ENCODE measurements at regions not wholly inside any gene's neighbourhood (a gene's known extent, or its start where the extent isn't known, plus 50 kb on each side); places are given as distances from the start of the nearest gene placed in this dataset.

DNA sequence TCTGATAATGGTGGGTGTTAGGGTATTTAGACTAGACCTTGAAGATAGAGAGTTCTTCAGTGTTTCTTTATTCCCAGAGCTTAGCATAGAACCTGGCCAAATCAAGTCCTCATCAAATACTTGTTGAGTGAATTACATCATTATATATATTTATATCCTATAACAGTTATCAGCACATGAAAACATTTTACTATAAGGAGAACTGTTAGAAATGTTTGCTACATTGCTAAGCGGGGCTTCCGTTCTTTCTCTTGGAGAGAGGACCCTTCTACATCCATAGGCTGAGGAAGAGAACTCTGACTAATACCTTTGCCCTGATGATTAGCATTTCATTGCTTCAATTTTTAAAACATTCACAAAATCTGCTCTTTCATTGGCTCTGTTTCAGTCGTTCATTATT is 66.5 kb upstream of the NBL1 start:
- POLR2A ChIA-PET: no interaction called here
- no peak for DNase-seq (ENCODE audit: unreplicated experiment)
- Mint-ChIP-seq H3K4me3 (ENCODE audit: unreplicated experiment) (no peak overlapping the region), H3K4me1 (ENCODE audit: insufficient read depth, unreplicated experiment) (peaks cover 5% of the 10 kb centered on the region), H3K27ac (ENCODE audit: low read depth, unreplicated experiment) (no peak overlapping the region), H3K36me3 (ENCODE audit: insufficient read depth, unreplicated experiment) (peaks cover 7% of the 10 kb centered on the region), H3K9me3 (ENCODE audit: unreplicated experiment) (no peaks in the 10 kb centered on the region), H3K27me3 (ENCODE audit: insufficient read depth, unreplicated experiment) (peaks cover 46% of the 10 kb centered on the region)
- intact Hi-C loops (cut with micrococcal nuclease): no loop called here
- CTCF ChIA-PET: no interaction called here
- TF ChIP-seq CTCF (IDR thresholded peaks at IDR 0.05; ENCODE audit: unreplicated experiment): no peak
- BruUV-seq (replicated peaks): no TSS peak

GRCh38 chr1:19577036-19577435 is 67.1 kb upstream of the NBL1 start:
- no peak for TF ChIP-seq CTCF (IDR thresholded peaks at IDR 0.05; ENCODE audit: unreplicated experiment)
- no peak for DNase-seq (ENCODE audit: unreplicated experiment)
- Mint-ChIP-seq H3K4me3 (ENCODE audit: unreplicated experiment) (no peak overlapping the region), H3K27me3 (ENCODE audit: insufficient read depth, unreplicated experiment) (peaks cover 46% of the 10 kb centered on the region), H3K9me3 (ENCODE audit: unreplicated experiment) (no peaks in the 10 kb centered on the region), H3K36me3 (ENCODE audit: insufficient read depth, unreplicated experiment) (peaks cover 7% of the 10 kb centered on the region), H3K27ac (ENCODE audit: low read depth, unreplicated experiment) (no peak overlapping the region), H3K4me1 (ENCODE audit: insufficient read depth, unreplicated experiment) (peaks cover 5% of the 10 kb centered on the region)
- intact Hi-C loops (cut with micrococcal nuclease): no loop called here
- ChIA-PET CTCF (no interaction called here), POLR2A (no interaction called here)
- BruUV-seq (replicated peaks): no TSS peak

DNA sequence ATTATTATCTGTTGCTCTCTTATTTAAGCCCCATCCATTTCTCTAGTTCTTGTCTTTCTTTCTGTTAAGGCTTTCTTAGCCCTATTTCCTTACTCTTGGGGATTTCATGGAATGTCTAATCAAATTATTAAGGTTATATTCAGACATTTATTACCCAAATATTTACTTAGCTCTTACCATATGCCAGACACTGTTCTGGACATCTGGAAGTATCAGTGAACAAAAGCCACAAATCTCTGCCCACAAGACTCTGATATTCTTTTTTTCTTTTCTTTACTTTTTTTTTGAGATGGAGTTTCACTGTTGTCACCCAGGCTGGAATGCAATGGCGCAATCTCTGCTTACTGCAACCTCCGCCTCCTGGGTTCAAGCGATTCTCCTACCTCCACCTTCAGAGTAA is 74.3 kb upstream of the NBL1 start:
- DNase-seq (ENCODE audit: unreplicated experiment): no peak
- intact Hi-C loops (cut with micrococcal nuclease): no loop called here
- H3K4me3 Mint-ChIP-seq (ENCODE audit: unreplicated experiment): no peak overlapping the region
- H3K27ac Mint-ChIP-seq (ENCODE audit: low read depth, unreplicated experiment): no peak overlapping the region
- POLR2A ChIA-PET: no interaction called here
- no TSS peak for BruUV-seq (replicated peaks)
- CTCF ChIA-PET: interaction anchor here (0.6 kb wide), 1 partner anchor 544 kb away, joined by 3 read pairs; no protein-coding TSS in a partner anchor
- H3K9me3 Mint-ChIP-seq (ENCODE audit: unreplicated experiment): no peaks in the 10 kb centered on the region
- no peaks in the 10 kb centered on the region for H3K4me1 Mint-ChIP-seq (ENCODE audit: insufficient read depth, unreplicated experiment)
- H3K27me3 Mint-ChIP-seq (ENCODE audit: insufficient read depth, unreplicated experiment): peaks cover 13% of the 10 kb centered on the region
- peaks cover 7% of the 10 kb centered on the region for H3K36me3 Mint-ChIP-seq (ENCODE audit: insufficient read depth, unreplicated experiment)
- no peak for TF ChIP-seq CTCF (IDR thresholded peaks at IDR 0.05; ENCODE audit: unreplicated experiment)

DNA sequence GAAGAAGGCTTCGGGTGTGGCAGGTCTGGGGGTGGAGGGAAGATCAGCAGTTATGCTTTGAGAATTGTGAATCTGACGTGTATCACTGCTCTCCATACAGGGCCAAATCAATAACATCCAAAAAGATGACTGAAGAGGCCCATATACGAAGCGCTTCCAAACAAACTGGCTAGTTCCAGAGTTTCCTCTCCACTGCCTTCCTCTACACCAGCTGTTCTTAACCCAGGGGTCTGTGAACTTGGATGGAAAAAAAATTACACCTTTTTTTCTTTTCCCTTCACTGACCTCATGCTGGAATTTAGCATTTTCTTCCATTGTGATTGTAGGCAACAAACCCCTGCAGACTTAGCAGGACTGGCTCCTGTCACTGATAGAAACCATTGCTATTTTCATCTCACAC is 77.1 kb upstream of the NBL1 start:
- Mint-ChIP-seq H3K4me3 (ENCODE audit: unreplicated experiment) (no peak overlapping the region), H3K36me3 (ENCODE audit: insufficient read depth, unreplicated experiment) (no peaks in the 10 kb centered on the region), H3K27me3 (ENCODE audit: insufficient read depth, unreplicated experiment) (no peaks in the 10 kb centered on the region), H3K27ac (ENCODE audit: low read depth, unreplicated experiment) (no peak overlapping the region), H3K9me3 (ENCODE audit: unreplicated experiment) (no peaks in the 10 kb centered on the region), H3K4me1 (ENCODE audit: insufficient read depth, unreplicated experiment) (no peaks in the 10 kb centered on the region)
- POLR2A ChIA-PET: no interaction called here
- no peak for DNase-seq (ENCODE audit: unreplicated experiment)
- intact Hi-C loops (cut with micrococcal nuclease): no loop called here
- no peak for TF ChIP-seq CTCF (IDR thresholded peaks at IDR 0.05; ENCODE audit: unreplicated experiment)
- CTCF ChIA-PET: interaction anchor here (0.6 to 1.9 kb wide), 2 partner anchors 15 to 196 kb away, joined by 3 to 6 read pairs; no protein-coding TSS in a partner anchor
- BruUV-seq (replicated peaks): no TSS peak

All from MCF 10A (cell line).